ENCODE measurements at regions not wholly inside any gene's neighbourhood (a gene's known extent, or its start where the extent isn't known, plus 50 kb on each side); places are given as distances from the start of the nearest gene placed in this dataset.
"Not testable (repeated sequence)": the region's sequence is repeated elsewhere in the genome, so short reads cannot be mapped to it uniquely, and the experiment has no call there.

DNA sequence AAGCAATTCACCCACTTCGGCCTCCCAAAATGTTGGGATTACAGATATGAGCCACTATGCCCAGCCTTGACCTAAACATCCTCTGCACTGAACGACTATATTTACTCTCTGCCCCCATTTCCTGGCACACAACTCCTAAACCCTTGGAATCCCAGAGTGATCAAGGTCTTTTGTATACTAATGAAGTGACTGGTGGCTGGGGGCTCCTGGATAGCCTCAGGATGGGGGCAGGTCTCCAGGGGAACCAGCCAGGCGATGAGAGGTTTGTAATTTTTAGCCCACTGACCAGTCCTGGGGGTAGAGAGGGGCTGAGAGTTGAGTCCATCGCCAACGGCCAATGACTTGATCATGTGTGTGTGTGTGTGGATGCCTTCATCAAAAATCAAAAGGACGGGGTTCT lies 71.1 kb downstream of the FAM50B start:
- no peak overlapping the region for H3K4me3 ChIP-seq (ENCODE audit: low read depth, low read length)
- DNase-seq (ENCODE audit: low read depth) = no peak
- TF ChIP-seq, protein P1, sequence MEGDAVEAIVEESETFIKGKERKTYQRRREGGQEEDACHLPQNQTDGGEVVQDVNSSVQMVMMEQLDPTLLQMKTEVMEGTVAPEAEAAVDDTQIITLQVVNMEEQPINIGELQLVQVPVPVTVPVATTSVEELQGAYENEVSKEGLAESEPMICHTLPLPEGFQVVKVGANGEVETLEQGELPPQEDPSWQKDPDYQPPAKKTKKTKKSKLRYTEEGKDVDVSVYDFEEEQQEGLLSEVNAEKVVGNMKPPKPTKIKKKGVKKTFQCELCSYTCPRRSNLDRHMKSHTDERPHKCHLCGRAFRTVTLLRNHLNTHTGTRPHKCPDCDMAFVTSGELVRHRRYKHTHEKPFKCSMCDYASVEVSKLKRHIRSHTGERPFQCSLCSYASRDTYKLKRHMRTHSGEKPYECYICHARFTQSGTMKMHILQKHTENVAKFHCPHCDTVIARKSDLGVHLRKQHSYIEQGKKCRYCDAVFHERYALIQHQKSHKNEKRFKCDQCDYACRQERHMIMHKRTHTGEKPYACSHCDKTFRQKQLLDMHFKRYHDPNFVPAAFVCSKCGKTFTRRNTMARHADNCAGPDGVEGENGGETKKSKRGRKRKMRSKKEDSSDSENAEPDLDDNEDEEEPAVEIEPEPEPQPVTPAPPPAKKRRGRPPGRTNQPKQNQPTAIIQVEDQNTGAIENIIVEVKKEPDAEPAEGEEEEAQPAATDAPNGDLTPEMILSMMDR (IDR thresholded peaks at IDR 0.05; ENCODE audit: insufficient read depth, low read length) = no peak

DNA sequence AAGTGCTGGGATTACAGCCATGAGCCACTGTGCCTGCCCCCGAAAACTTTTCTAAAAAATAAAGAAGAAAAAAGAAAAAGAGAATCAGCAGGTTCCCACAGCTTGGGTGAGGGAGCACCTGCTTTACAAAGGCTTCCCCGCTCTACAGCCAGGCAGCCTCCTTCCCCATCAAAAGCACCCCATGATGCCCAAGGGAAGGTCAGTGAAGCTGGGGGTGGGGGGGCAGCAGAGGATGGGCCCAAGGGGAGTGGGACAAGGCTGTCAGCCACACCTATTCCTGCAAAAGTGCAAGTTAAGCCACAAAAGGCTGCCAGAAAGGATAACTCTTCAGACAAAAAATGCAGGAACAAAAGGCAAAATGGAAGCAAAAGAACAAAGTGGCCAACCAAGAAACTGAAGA lies 72.5 kb downstream of the FAM50B start:
- no peak for DNase-seq (ENCODE audit: low read depth)
- H3K4me3 ChIP-seq (ENCODE audit: low read depth, low read length) = no peak overlapping the region

DNA sequence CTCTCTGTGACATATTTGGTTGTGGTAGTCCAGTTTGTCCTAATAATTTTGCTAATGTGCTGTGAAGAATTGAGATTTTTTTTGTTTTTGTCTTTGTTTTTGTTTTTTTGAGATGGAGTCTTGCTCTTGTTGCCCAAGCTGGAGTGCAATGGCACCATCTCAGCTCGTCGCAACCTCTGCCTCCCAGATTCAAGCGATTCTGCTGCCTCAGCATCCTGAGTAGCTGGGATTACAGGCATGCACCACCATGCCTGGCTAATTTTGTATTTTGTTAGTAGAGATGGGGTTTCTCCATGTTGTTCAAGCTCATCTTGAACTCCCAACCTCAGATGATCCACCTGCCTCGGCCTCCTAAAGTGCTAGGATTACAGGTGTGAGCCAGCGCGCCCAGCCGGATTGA lies 73.4 kb downstream of the FAM50B start:
- DNase-seq (ENCODE audit: low read depth); H3K4me3 ChIP-seq (ENCODE audit: low read depth, low read length): not testable (repeated sequence)

More for the DNA sequence above, 72.5 kb downstream of the FAM50B start:
- TF ChIP-seq, protein P1 (IDR thresholded peaks at IDR 0.05; ENCODE audit: insufficient read depth, low read length) = no peak

DNA sequence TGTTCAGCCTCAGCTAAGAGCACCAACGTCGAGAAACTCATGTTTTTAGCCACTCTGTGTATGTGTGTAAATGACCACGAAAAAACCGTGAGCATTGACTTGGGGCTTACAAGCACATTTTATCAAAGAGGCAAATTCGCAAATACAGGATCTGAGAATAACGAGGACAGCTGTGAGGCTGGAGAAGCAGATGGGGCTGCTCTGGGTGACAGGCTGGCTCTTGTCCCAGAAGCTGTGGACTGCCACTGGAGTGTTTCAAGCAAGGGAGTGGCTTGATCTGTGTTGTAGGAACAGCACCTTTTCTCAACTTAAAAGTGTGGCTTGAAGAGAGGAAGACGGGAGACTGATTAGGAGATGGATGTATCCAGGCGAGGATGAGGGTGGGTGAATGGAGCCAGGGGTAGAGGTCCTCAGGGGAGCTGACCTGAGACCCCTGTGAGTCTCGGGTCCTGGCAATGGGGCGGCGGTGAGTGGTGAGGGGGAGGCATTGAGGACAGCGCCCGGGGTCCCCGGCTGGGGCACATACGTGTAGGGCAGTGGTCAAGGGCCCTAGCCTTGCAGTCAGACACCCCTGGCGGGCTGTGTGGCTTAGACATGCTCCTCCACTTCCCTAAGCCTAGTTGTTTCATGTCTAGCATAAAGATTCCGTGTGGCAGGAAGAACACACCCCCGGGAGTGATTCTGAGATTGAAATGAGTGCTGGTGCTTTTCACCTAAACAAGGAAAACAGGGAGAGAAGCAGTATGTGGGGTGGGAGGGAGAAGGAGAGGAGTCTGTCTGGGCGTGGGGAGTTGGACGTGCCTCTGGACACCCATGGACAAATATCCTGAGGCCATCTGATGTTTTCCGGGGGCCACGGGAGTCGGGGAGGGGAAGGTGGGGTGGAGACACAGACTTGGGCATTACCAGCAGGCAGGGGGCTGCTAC lies 76.3 kb downstream of the FAM50B start:
- peak; percentile 41 for DNase-seq (ENCODE audit: low read depth)
- not testable (repeated sequence) for H3K4me3 ChIP-seq (ENCODE audit: low read depth, low read length)

DNA sequence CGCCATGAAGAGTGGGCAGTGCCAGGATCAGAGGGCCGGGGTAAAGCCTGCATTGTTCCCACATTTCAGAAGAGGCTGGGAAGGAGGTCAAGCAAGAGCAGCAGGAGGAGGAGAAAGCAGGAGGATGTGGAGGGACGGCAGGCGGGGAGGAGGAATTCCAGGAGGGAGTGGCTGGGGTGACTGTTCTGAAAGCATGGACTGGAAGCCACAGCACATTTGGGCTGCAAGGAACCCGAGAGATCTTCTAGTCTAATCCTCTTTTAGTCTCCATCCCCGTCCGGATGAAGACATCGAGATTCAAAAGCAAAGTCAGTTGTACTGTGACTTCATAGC lies 76.9 kb downstream of the FAM50B start:
- TF ChIP-seq, protein P1 (IDR thresholded peaks at IDR 0.05; ENCODE audit: insufficient read depth, low read length) = no peak
- H3K4me3 ChIP-seq (ENCODE audit: low read depth, low read length) = no peak overlapping the region
- DNase-seq (ENCODE audit: low read depth) = peak; percentile 52

DNA sequence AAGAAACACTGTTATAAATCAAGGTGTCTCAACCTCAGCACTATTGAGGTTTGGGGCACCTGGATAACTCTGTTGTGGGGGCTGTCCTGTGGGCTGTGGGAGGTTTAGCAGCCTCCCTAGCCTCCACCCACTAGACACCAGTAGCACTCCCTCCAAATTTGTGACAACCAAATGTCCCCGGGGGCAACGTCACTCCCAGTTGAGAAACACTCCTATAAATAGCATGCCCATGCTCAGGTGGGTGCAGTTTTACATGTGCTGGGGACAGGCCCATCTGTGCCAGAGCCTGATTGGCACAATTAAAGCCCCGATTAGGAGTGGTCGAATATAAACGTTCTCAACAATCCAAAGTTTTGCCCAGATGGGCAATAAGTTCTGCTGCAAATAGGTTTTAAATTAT lies 78.9 kb downstream of the FAM50B start:
- H3K4me3 ChIP-seq (ENCODE audit: low read depth, low read length) = no peak overlapping the region
- TF ChIP-seq, protein P1 (IDR thresholded peaks at IDR 0.05; ENCODE audit: insufficient read depth, low read length) = no peak
- DNase-seq (ENCODE audit: low read depth) = no peak

DNA sequence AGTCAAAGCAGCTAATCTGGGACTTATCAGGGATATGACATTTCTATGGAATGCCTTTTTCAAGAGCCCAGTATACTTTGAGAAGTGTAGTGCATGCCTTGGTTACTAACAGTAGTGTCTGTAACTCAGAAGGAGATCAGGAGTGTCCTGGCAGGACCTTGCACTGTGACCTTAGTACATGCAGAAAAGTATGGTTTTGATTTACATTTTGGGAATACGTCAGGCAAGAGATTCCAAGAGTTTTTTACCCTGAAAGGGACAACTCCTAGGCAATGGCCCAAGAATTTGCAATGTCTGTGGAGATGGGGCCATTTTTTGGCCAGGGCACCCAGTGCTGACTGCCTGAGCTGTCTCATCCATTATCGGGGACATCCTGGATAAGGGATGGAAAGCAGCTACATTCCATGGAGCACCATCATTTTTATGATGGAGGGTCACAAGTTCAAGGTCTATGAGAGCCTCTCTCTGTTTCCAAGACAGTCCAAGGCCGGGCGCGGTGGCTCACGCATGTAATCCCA lies 80.2 kb downstream of the FAM50B start:
- peak; percentile 99 for DNase-seq (ENCODE audit: low read depth)
- H3K4me3 ChIP-seq (ENCODE audit: low read depth, low read length) = no peak overlapping the region
- TF ChIP-seq, protein P1 (IDR thresholded peaks at IDR 0.05; ENCODE audit: insufficient read depth, low read length) = no peak

DNA sequence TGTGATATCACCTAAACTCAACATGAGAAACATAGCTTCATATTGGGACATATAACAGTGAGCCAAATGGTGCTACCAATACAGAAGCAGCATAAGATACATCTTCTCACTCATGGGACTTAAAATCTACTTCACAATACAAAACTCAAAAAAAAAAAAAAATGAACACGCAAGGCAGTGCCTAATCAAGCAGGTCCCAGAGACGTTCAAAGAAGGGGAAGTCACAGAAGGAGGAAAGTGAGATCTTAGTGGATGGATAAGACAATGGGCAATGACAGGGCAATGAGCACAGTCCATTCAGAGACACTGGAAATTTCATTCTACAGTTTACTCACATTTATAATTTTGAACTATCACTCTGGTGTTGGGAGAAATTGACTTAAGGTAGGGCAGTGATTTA lies 88.3 kb downstream of the FAM50B start:
- no peak overlapping the region for H3K4me3 ChIP-seq (ENCODE audit: low read depth, low read length)
- DNase-seq (ENCODE audit: low read depth) = no peak
- TF ChIP-seq, protein P1 (IDR thresholded peaks at IDR 0.05; ENCODE audit: insufficient read depth, low read length) = no peak
